Kidney epithelial cell (primary cell): ENCODE measurements at regions not wholly inside any gene's neighbourhood (a gene's known extent, or its start where the extent isn't known, plus 50 kb on each side); places are given as distances from the start of the nearest gene placed in this dataset.

Experiments
- DNase-seq: peaks from one replicate; pipeline ENCODE4 v3.0.0-alpha.2; 2010; ENCODE audit warnings: low read depth
- H3K27me3 ChIP-seq: 2 replicates; pipeline ENCODE4 v1.6.0; 2011; ENCODE audit warnings: low read length; ENCODE audit not compliant: control insufficient read depth, insufficient read depth
- H3K36me3 ChIP-seq: 2 replicates; pipeline ENCODE4 v1.5.1; 2011; ENCODE audit warnings: low read length; ENCODE audit not compliant: control insufficient read depth, insufficient read depth
- H3K4me3 ChIP-seq: 2 replicates; pipeline ENCODE4 v1.5.1; 2011; ENCODE audit warnings: low read depth, mild to moderate bottlenecking, control low read depth, low read length
- CTCF ChIP-seq: IDR thresholded peaks from 2 replicates; pipeline ENCODE4 v1.5.1; 2011; ENCODE audit warnings: mild to moderate bottlenecking, moderate library complexity, low read length, control low read depth, inconsistent platforms; ENCODE audit not compliant: insufficient read depth, poor library complexity, severe bottlenecking

DNA sequence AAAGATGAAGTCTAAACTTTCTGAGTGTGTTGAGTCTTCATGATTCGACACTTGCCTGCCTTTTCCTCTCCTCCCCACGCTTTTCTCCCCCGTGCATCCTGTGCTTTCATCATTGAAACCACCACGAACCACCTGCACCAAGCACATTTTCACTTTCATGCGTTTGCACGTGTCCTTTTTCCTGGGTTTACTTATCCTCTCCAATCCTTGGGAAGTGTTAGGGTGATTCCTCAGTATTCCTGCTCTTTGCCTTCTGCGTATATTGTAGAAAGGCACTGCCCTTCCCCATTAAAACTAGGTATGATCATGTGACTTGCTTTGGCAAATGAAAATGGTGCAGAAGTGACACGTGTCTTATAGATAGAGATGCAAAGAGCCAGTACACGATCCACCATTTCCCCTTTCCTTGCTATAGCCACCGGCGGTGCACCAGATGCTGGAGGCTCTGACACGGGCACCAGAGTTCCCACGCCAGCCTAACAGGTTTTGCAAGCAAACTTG lies 106.6 kb downstream of the BRMS1L start:
- no peaks in the 10 kb centered on the region for H3K27me3 ChIP-seq
- H3K4me3 ChIP-seq: no peak overlapping the region
- no peaks in the 10 kb centered on the region for H3K36me3 ChIP-seq
- DNase-seq: no peak
- TF ChIP-seq CTCF: no peak

DNA sequence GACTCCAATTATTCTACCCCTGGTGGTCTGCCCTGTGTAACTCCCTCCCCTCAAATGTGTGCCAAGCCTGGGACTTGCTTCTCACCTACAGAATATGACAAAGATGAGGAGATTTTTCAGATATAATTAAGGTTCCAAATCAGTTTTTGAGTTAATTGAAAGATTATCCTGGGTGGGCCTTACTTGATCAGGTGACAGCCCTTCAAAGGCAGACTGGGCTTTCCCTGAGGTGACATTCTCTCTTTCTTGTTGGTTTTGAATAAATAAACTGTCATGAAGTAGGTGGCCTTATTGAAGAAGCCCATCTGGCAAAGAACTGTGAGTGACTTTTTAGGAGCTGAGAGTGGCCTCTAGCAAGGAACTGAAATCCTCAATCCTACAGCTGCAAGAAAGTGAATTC lies 106.0 kb downstream of the BRMS1L start:
- no peaks in the 10 kb centered on the region for H3K36me3 ChIP-seq
- TF ChIP-seq CTCF: no peak
- no peak for DNase-seq
- no peaks in the 10 kb centered on the region for H3K27me3 ChIP-seq
- H3K4me3 ChIP-seq: no peak overlapping the region

DNA sequence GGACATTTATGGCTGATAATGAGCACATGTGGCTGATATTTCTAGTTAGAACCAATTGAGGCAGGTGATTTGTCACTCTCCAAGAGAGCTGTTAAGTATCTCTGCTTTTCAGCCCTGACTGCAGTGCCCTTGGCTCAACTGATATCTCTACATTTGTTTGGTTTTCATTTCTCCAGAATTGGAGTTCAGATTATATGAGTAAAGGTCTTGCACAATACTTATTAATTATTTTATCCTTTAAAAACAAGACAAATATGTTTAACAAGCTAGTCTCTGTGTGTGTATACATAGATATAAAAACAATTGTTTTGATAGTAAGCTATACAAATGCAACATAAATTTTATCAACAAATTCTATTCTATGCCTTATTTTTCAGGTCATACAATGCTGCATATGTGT lies 105.2 kb downstream of the BRMS1L start:
- Histone ChIP-seq H3K27me3 (no peaks in the 10 kb centered on the region), H3K4me3 (no peak overlapping the region), H3K36me3 (no peaks in the 10 kb centered on the region)
- no peak for TF ChIP-seq CTCF
- DNase-seq: no peak

GRCh38 chr14:35929186-35929585 lies 103.0 kb downstream of the BRMS1L start:
- no peak for TF ChIP-seq CTCF
- H3K27me3 ChIP-seq: no peaks in the 10 kb centered on the region
- no peak overlapping the region for H3K4me3 ChIP-seq
- no peak for DNase-seq
- no peaks in the 10 kb centered on the region for H3K36me3 ChIP-seq

- DNase-seq: no peak
- no peaks in the 10 kb centered on the region for H3K27me3 ChIP-seq
Observed at GRCh38 chr14:35927727-35928126, 101.6 kb downstream of the BRMS1L start.

More at GRCh38 chr14:35927727-35928126, 101.6 kb downstream of the BRMS1L start:
- Histone ChIP-seq H3K4me3 (no peak overlapping the region), H3K36me3 (no peaks in the 10 kb centered on the region)
- no peak for TF ChIP-seq CTCF
